H1 (cell line): ENCODE measurements at regions not wholly inside any gene's neighbourhood (a gene's known extent, or its start where the extent isn't known, plus 50 kb on each side); places are given as distances from the start of the nearest gene placed in this dataset.
"Not testable (repeated sequence)": the region's sequence is repeated elsewhere in the genome, so short reads cannot be mapped to it uniquely, and the experiment has no call there.

Experiments
- CTCF ChIA-PET: fragments of 300-600 bp; sonication (Branson Sonifier 250); formaldehyde crosslinking; loops from one replicate; lab custom pipeline; 2021; ENCODE audit not compliant: partially characterized antibody; lab: Charles Lee
- POLR2A ChIA-PET: fragments of 300-600 bp; sonication (Branson Sonifier 250); formaldehyde crosslinking; loops from one replicate; lab custom pipeline; 2021; ENCODE audit warnings: inconsistent platforms; ENCODE audit not compliant: partially characterized antibody; lab: Charles Lee
- DNase-seq, 2 experiments: peaks; one replicate each; pipeline versions ENCODE4 v3.0.0 to v3.0.0-alpha.2; 2010 to 2022; ENCODE audit warnings: low spot score in 2 of 2, low read depth in 1 of 2, mixed read lengths in 1 of 2
- FAIRE-seq: peaks from 2 replicates; lab custom pipeline; 2011; peaks lifted over from hg19 to GRCh38; lab: Jason Lieb, UNC
- H2AFZ ChIP-seq: 2 replicates; pipeline ENCODE4 v1.8.1; 2012; ENCODE audit warnings: low read length, inconsistent platforms
- H2AK5ac ChIP-seq: 2 replicates; pipeline ENCODE4 v1.6.1; 2013; ENCODE audit warnings: low read depth, low read length
- H2BK120ac ChIP-seq: replicated peaks from 2 replicates; pipeline ENCODE3; 2013; ENCODE audit warnings: low read depth, low read length, inconsistent platforms
- H2BK12ac ChIP-seq: 2 replicates; pipeline ENCODE4 v1.6.1; 2013; ENCODE audit warnings: low read depth, low read length
- H2BK15ac ChIP-seq: 2 replicates; pipeline ENCODE4 v1.6.1; 2013; ENCODE audit warnings: low read length
- H2BK20ac ChIP-seq: 2 replicates; pipeline ENCODE4 v1.6.1; 2013; ENCODE audit warnings: low read length
- H2BK5ac ChIP-seq: 2 replicates; pipeline ENCODE4 v1.6.1; 2013; ENCODE audit warnings: low read depth, low read length
- H3K14ac ChIP-seq: 2 replicates; pipeline ENCODE4 v1.6.1; 2013; ENCODE audit warnings: inconsistent platforms; ENCODE audit not compliant: insufficient read length
- H3K18ac ChIP-seq: 2 replicates; pipeline ENCODE4 v1.6.1; 2013; ENCODE audit warnings: low read length; ENCODE audit errors: extremely low read depth
- H3K23ac ChIP-seq: 2 replicates; pipeline ENCODE4 v1.6.1; 2013; ENCODE audit warnings: inconsistent platforms; ENCODE audit not compliant: insufficient read length
- H3K23me2 ChIP-seq: 2 replicates; pipeline ENCODE4 v1.6.1; 2013; ENCODE audit warnings: low read depth, low read length
- H3K27ac ChIP-seq: 2 replicates; pipeline ENCODE4 v1.6.1; 2011; ENCODE audit warnings: low read depth, low read length, inconsistent platforms
- H3K27me3 ChIP-seq, 4 experiments: replicated peaks in 1 of 4; 1 replicate in 1 of 4; 2 replicates in 3 of 4; pipeline versions ENCODE4 v1.6.1 to v1.8.1; 2011 to 2013; ENCODE audit warnings: low read length in 3 of 4, mild to moderate bottlenecking in 3 of 4, inconsistent platforms in 2 of 4, mixed read lengths in 2 of 4, moderate library complexity in 1 of 4; ENCODE audit not compliant: control insufficient read depth in 3 of 4, insufficient read depth in 3 of 4; ENCODE audit errors: extremely low read depth in 1 of 4
- H3K36me3 ChIP-seq, 4 experiments: 2 replicates each; pipeline versions ENCODE4 v1.6.1 to v1.8.1; 2011 to 2013; ENCODE audit warnings: mild to moderate bottlenecking in 4 of 4, low read length in 3 of 4, moderate library complexity in 2 of 4, control low read depth in 1 of 4, inconsistent platforms in 1 of 4; ENCODE audit not compliant: insufficient read depth in 4 of 4, control insufficient read depth in 2 of 4
- H3K4ac ChIP-seq: replicated peaks from 2 replicates; pipeline ENCODE3; 2013; ENCODE audit warnings: low read length, low read depth, mixed read lengths, inconsistent platforms; ENCODE audit not compliant: insufficient read length
- H3K4me1 ChIP-seq, 4 experiments: replicated peaks in 1 of 4; 1 replicate in 1 of 4; 2 replicates in 3 of 4; pipeline versions ENCODE4 v1.6.1 to v1.8.1; 2011 to 2013; ENCODE audit warnings: low read length in 3 of 4, inconsistent platforms in 2 of 4, mixed read lengths in 1 of 4; ENCODE audit not compliant: insufficient read depth in 4 of 4, control insufficient read depth in 3 of 4
- H3K4me2 ChIP-seq, 2 experiments: 2 replicates each; pipeline versions ENCODE4 v1.6.1 to v1.8.1; 2011 to 2013; ENCODE audit warnings: low read depth in 2 of 2, low read length in 2 of 2, control low read depth in 1 of 2, inconsistent platforms in 1 of 2, mild to moderate bottlenecking in 1 of 2; ENCODE audit not compliant: insufficient read depth in 1 of 2
- H3K4me3 ChIP-seq, 4 experiments: fragments of 200-600, 300-600 bp in 1 of 4; sonication (generic), shearing (Covaris generic), sonication (Bioruptor Twin) in 1 of 4; 2 replicates each; pipeline versions ENCODE4 v1.5.1 to v1.8.1; 2011 to 2016; ENCODE audit warnings: low read length in 4 of 4, low read depth in 3 of 4, control low read depth in 2 of 4, inconsistent platforms in 2 of 4, mild to moderate bottlenecking in 2 of 4, mixed read lengths in 1 of 4, moderate library complexity in 1 of 4; ENCODE audit not compliant: insufficient read depth in 2 of 4; ENCODE audit errors: extremely low read depth in 1 of 4
- H3K56ac ChIP-seq: replicated peaks from 2 replicates; pipeline ENCODE3; 2013; ENCODE audit warnings: low read depth, mild to moderate bottlenecking, mixed read lengths, low read length, inconsistent platforms; ENCODE audit not compliant: insufficient read length
- H3K79me1 ChIP-seq: 2 replicates; pipeline ENCODE4 v1.6.1; 2013; ENCODE audit warnings: low read depth, low read length, control low read depth
- H3K79me2 ChIP-seq, 2 experiments: 2 replicates each; pipeline versions ENCODE4 v1.6.1 to v1.8.1; 2012 to 2013; ENCODE audit warnings: low read length in 2 of 2, mild to moderate bottlenecking in 2 of 2, inconsistent platforms in 1 of 2; ENCODE audit not compliant: insufficient read depth in 2 of 2, control insufficient read depth in 1 of 2
- H3K9ac ChIP-seq, 4 experiments: replicated peaks in 1 of 4; 1 replicate in 1 of 4; 2 replicates in 3 of 4; pipeline versions ENCODE4 v1.6.1 to v1.8.1; 2011 to 2013; ENCODE audit warnings: low read depth in 3 of 4, low read length in 3 of 4, control low read depth in 2 of 4, mild to moderate bottlenecking in 2 of 4, moderate library complexity in 2 of 4, inconsistent platforms in 1 of 4; ENCODE audit errors: extremely low read depth in 1 of 4
- H3K9me3 ChIP-seq, 2 experiments: 2 replicates each; pipeline versions ENCODE4 v1.6.1 to v1.8.1; 2012 to 2013; ENCODE audit warnings: mild to moderate bottlenecking in 2 of 2, moderate library complexity in 2 of 2, control low read depth in 1 of 2, inconsistent platforms in 1 of 2, low read depth in 1 of 2, low read length in 1 of 2, mixed read lengths in 1 of 2; ENCODE audit not compliant: insufficient read depth in 2 of 2
- H4K20me1 ChIP-seq, 2 experiments: replicated peaks in 1 of 2; 2 replicates each; pipeline versions ENCODE3 to v1.8.1; 2011 to 2013; ENCODE audit warnings: inconsistent platforms in 2 of 2, low read length in 2 of 2, mild to moderate bottlenecking in 1 of 2; ENCODE audit not compliant: insufficient read depth in 2 of 2, control insufficient read depth in 1 of 2
- H4K5ac ChIP-seq: 2 replicates; pipeline ENCODE4 v1.6.1; 2013; ENCODE audit warnings: low read length, low read depth, mixed read lengths, inconsistent platforms; ENCODE audit not compliant: insufficient read length
- H4K8ac ChIP-seq: 2 replicates; pipeline ENCODE4 v1.8.0; 2013; ENCODE audit warnings: mild to moderate bottlenecking, moderate library complexity, low read length, inconsistent platforms; ENCODE audit not compliant: insufficient read depth; ENCODE audit errors: extremely low read depth
- H4K91ac ChIP-seq: replicated peaks from 2 replicates; pipeline ENCODE3; 2013; ENCODE audit warnings: low read length, mixed read lengths, inconsistent platforms; ENCODE audit not compliant: insufficient read length
- CEBPB ChIP-seq: IDR thresholded peaks from 2 replicates; pipeline ENCODE4 v1.6.1; 2012; ENCODE audit warnings: low read depth, low read length
- CHD2 ChIP-seq: IDR thresholded peaks from 2 replicates; pipeline ENCODE4 v1.6.1; 2012; ENCODE audit warnings: low read length, improper control_type of control experiment
- CREB1 ChIP-seq: IDR thresholded peaks from 2 replicates; pipeline ENCODE4 v1.6.1; 2012; ENCODE audit warnings: inconsistent platforms
- EGR1 ChIP-seq: IDR thresholded peaks from 2 replicates; pipeline ENCODE4 v1.6.1; 2011; ENCODE audit warnings: low read depth, low read length, borderline replicate concordance
- EP300 ChIP-seq, 2 experiments: IDR thresholded peaks; 1 replicate in 1 of 2; 2 replicates in 1 of 2; pipeline ENCODE4 v1.6.1; 2011 to 2012; ENCODE audit warnings: low read depth in 2 of 2, low read length in 2 of 2, mild to moderate bottlenecking in 2 of 2, borderline replicate concordance in 1 of 2, inconsistent platforms in 1 of 2, moderate library complexity in 1 of 2
- MAFK ChIP-seq: IDR thresholded peaks from 2 replicates; pipeline ENCODE4 v1.6.1; 2012; ENCODE audit warnings: low read depth, mild to moderate bottlenecking, improper control_type of control experiment, low read length
- NANOG ChIP-seq: IDR thresholded peaks from 2 replicates; pipeline ENCODE4 v1.6.1; 2011; ENCODE audit warnings: low read length, low read depth, mild to moderate bottlenecking, inconsistent platforms; ENCODE audit not compliant: insufficient read depth, poor library complexity, severe bottlenecking
- RAD21 ChIP-seq, 2 experiments: IDR thresholded peaks in 1 of 2; conservative IDR thresholded peaks in 1 of 2; 2 replicates each; pipeline ENCODE4 v1.6.1; 2011; ENCODE audit warnings: low read depth in 2 of 2, low read length in 2 of 2, improper control_type of control experiment in 1 of 2, inconsistent platforms in 1 of 2, mild to moderate bottlenecking in 1 of 2, moderate library complexity in 1 of 2
- SAP30 ChIP-seq: fragments of 300-600 bp; sonication (generic); IDR thresholded peaks from 2 replicates; pipeline ENCODE4 v1.7.1; 2012; ENCODE audit warnings: low read length, moderate library complexity, mild to moderate bottlenecking, inconsistent platforms; ENCODE audit not compliant: insufficient read depth, insufficient replicate concordance
- SP1 ChIP-seq: IDR thresholded peaks from 2 replicates; pipeline ENCODE4 v1.6.1; 2011; ENCODE audit warnings: low read depth, low read length
- TCF12 ChIP-seq: IDR thresholded peaks from 2 replicates; pipeline ENCODE4 v1.6.1; 2011; ENCODE audit warnings: low read depth, mild to moderate bottlenecking, low read length
- WGBS, 2 experiments: shearing (Covaris generic) in 1 of 2; methylation state at CpG; one replicate each; pipeline versions ENCODE4 v1.1.6 to v1.1.7; 2013 to 2015; ENCODE audit warnings: low lambda C conversion rate in 2 of 2, mixed read lengths in 2 of 2, inconsistent platforms in 1 of 2, low coverage in 1 of 2, missing lambda C conversion rate in 1 of 2; ENCODE audit not compliant: insufficient replicate concordance in 2 of 2, insufficient coverage in 1 of 2, insufficient read length in 1 of 2; ENCODE audit errors: extremely low coverage in 1 of 2, missing lambda C conversion rate in 1 of 2; 5-methylcytosine and 5-hydroxymethylcytosine counted together

DNA sequence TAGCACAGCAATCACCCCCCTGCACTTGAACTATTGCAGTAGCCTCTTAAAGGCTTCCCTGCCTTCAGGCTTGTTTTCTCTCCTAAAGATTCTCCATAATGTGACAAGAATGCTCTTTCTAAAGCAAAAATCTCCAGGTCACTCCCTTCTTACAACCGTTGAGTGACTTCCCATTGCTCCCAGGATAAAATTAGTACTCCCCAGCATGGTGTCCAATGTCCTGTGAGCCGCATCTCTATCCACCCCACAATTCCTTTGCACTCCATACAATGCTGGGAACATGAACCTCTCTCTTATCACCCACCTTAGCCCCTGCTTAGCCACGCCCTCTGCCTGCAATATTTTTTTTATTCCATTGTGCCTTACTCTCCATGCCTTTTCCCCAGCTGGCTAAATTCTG lies 85.7 kb upstream of the SHISA3 start (continued):
- TF ChIP-seq MAFK (no peak), CREB1 (no peak), TCF12 (no peak), SAP30 (no peak), NANOG (no peak), EP300 (IDR thresholded peaks at IDR 0.05; ENCODE audit: borderline replicate concordance in 1 of 2, low read depth in 2 of 2, low read length in 2 of 2) (no peak), CHD2 (no peak), CEBPB (no peak), RAD21 (IDR thresholded peaks at IDR 0.05 in 1 of 2, conservative IDR thresholded peaks at IDR 0.05 in 1 of 2; ENCODE audit: low read depth in 2 of 2, low read length in 2 of 2) (no peak), SP1 (no peak), EGR1 (no peak)

DNA sequence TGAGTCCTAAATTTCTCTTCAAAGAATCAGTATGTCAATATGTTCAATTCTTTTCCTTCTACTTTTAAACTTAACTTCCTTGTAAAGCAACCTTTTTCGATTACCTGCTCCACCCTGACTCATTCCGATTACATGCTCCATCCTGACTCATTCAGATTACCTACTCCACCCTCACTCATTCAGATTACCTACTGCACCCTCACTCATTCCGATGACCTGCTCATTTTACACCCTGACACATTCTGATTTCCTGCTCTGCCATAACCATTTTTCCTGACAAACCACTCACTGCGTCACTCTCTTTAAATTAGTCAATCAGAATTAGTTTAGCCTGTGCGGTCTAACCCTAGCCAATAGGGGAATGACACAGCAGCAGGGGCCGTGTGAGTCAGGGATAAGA lies 83.9 kb upstream of the SHISA3 start:
- not testable (repeated sequence) for H3K79me2 ChIP-seq, H3K56ac ChIP-seq, H3K27ac ChIP-seq, H4K8ac ChIP-seq, H3K4ac ChIP-seq, H3K23me2 ChIP-seq, H2AFZ ChIP-seq, H3K79me1 ChIP-seq, H4K20me1 ChIP-seq, DNase-seq, H3K4me3 ChIP-seq, H3K18ac ChIP-seq, H2AK5ac ChIP-seq, H3K23ac ChIP-seq, FAIRE-seq, H3K27me3 ChIP-seq, H3K14ac ChIP-seq, H3K9me3 ChIP-seq, H4K91ac ChIP-seq, H2BK12ac ChIP-seq, H3K36me3 ChIP-seq, H2BK120ac ChIP-seq, H3K9ac ChIP-seq
- 0 out of 2 replicates have a peak overlapping the region, but pooled peaks have one; percentile 99 for H2BK15ac ChIP-seq
- peaks cover 11 to 24% (median 13%) of the 10 kb centered on the region in 4 experiments; a peak in 6 of 7 replicates for H3K4me1 ChIP-seq
- CTCF ChIA-PET = interaction anchor here (0.7 kb wide), 1 partner anchor 18 kb away, joined by 4 read pairs; no protein-coding TSS in a partner anchor
- POLR2A ChIA-PET = interaction anchor here (1.0 kb wide), 1 partner anchor 356 kb away, joined by 3 read pairs; no protein-coding TSS in a partner anchor
- 78% methylated on average over 6 of the region's 6 CpGs; no CpG with 5 or more reads in 1 of the 2 experiments for WGBS, 2 experiments
- peak overlapping the region; percentile 16 to 48; a peak in 1 of 4 replicates for H3K4me2 ChIP-seq
- H2BK5ac ChIP-seq = 0 out of 2 replicates have a peak overlapping the region, but pooled peaks have one; percentile 9
- peak overlapping the region; percentile 62 for H4K5ac ChIP-seq
- H2BK20ac ChIP-seq = peak overlapping the region; percentile 89; the same call in 1 of the 2 replicates
